ENCODE measurements at regions not wholly inside any gene's neighbourhood (a gene's known extent, or its start where the extent isn't known, plus 50 kb on each side); places are given as distances from the start of the nearest gene placed in this dataset.

DNA sequence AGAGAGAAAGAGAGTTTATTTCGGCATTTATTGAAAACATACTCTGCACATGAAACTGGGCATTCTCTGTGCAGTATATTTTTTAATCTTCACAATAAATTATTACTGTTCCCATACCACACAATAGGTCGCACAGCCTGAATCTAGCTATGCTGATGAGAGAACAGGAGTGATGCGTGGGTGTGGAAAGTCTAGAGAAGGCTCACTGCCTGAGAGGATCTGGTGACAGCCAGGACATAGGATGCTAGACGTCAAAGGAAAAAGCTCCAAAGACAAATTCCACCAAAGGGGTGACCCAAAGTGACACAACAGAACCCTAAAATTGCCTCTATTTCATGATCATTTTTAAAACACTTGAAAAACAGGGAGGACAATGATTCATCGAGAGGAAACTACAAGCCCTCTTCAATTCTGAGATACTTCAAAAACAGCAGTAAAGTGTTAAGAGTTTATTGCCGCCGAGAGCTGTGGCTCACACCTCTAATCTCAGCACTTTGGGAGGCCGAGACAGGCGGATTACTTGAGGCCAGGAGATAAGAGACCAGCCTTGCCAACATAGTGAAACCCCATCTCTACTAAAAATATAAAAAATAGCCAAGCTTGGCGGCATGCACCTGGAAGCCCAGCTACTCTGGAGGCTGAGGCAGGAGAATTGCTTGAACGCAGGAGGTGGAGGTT, 189.6 kb upstream of the NBEA start:
- DNase-seq (ENCODE audit: low spot score) = no peak

DNA sequence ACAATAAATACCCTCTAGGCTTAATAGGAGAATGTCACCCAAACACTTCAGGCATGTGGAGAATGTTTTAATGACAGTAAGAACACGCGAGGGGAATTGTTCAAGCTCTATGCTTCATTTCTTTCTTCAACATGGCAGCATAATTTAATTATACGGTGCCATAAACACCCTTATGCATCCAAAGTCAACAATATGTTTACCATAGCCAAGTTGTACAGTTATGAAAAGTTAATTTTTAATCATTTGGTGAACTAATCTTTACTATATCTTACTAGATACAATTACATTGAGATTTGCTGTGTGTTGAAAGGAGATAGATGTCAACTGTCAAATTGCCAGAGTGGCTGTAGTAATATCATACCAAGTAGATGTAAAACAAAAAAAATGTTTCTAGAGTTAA, 185.9 kb upstream of the NBEA start:
- no peak for DNase-seq (ENCODE audit: low spot score)

DNA sequence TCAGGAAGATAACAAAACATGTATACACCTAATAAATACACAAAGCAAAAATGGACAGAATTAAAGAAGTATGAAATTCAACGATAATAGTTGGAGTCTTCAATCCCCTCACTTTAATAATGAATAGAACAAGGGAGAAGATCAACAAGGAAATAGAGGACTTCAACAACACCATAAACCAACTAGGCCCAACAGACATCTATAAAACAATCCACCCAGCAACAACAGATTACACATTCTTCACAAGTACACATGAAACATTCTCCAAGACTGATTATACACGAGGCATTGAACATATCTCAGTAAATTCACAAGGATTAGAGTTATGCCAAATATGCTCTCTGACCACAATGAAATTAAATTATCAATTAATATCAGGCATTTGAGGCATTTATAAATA, 185.5 kb upstream of the NBEA start:
- no peak for DNase-seq (ENCODE audit: low spot score)

DNA sequence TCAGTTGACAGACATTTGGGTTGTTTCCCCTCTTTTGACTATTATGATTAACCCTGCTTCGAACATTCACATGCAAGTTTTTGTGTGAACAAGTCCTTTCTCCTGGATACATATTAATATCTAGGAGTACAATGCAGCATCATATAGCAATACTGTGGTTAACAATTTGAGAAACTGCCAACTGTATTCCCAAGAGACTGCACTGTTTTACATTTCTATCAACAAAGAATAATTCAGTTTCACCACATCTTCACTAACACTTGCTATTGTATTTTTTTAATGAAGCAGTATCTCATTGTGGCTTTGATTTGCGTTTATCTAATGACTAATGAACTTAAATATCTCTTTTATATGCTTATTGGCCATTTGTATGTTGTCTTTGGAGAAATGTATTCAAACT, 184.6 kb upstream of the NBEA start:
- DNase-seq (ENCODE audit: low spot score) = no peak

DNA sequence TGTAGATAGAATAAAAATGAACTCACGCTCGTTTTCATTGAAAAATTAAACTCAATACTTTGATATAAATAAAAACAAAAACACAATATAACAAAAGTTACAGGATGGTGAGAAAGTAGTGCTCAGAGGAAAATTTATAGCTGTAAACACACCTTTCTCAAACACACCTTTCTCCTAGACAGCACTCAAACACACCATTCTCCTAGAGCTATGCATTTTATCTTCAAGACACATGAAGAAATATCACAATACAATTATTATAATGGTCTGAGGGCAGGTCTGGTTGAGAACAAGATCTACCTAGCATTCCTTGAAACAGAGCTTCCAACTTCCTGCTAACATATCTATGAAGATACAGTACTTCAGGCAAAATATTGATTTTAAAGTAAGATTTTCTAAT, 183.4 kb upstream of the NBEA start:
- no peak for DNase-seq (ENCODE audit: low spot score)

DNA sequence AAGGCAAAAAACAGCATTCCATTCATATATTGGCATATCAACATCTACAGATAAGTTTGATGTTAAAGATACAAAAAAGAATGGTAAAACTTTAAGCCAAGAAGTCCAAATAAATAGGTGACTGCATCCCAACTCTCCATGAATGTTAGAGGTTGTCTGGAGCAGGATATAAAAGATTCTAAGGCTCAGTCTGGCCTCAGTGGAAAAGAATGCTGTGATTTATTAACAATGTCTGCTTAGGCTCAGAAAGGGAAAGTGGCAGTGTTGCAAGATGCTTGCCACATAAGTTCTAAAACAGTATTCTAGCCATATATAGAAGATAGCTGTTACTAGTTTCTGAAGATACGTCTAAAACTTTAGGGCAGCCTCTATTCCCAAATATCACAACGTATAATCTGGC, 179.8 kb upstream of the NBEA start:
- DNase-seq (ENCODE audit: low spot score) = no peak

DNA sequence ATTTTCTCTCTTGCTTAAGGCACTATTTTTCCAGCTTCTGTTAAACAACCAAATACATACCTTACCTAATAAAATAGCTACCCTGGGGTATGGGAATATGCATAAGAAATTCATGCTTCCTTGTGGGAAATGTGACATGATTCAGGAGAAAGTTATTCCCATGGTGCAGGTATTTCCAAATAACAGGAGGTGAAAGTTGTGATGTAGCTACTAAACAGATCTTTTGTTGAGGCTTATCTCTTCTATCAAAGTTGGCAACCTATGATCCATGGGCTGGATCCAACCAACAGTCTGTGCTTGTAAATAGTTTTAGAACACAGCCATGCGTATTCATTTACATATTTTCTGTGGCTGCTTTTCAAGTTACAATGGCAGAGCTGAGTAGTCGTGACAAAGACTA, 177.8 kb upstream of the NBEA start:
- no peak for DNase-seq (ENCODE audit: low spot score)

DNA sequence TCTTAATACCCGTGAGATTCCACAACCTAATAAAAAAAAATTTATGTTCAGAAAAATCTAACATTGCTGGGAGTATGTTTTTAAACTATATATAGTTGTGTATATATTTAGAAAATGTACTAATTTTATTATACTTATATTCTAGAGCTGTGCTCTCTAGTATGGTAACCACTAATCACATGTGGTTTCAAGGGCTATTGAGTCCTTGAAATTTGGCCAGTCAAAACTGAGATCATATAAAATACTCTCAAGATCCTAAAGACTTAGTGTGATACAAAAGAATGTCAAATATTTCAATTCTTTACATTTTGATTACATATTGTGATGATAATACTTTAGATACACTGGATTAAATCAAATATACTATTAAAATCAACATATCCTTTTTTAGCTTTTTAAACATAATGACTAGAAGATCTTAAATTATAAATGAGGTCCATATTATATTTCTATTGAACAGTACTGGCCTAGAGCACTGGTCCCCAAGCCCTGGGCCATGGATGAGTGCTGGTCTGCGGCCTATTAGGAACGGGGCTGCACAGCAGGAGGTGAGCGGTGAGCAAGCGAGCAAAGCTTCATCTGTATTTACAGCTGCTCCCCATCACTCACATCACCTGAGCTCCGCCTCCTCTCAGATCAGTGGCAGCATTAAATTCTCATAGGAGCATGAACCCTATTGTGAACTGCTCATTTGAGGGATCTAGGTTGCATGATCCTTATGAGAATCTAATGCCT, 176.5 kb upstream of the NBEA start:
- DNase-seq (ENCODE audit: low spot score) = no peak

DNA sequence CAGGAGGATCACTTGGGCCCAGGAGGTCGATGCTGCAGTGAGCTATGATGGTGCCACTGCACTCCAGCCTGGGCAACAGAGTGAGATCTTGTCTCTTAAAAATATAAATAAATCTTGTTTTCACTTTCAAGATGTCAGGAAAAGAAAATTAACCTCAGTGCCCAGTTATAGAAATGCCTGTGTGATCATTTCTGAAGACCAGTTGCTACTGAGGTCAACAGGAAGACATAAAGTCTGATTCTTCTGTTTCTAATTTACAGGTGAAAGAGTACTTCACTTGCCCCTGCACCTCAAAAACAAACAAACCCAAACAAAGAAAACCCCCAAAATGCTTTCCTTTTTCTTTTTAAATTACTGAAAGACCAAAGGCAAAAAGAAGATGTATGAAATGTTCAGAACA, 174.3 kb upstream of the NBEA start:
- DNase-seq (ENCODE audit: low spot score) = no peak

DNA sequence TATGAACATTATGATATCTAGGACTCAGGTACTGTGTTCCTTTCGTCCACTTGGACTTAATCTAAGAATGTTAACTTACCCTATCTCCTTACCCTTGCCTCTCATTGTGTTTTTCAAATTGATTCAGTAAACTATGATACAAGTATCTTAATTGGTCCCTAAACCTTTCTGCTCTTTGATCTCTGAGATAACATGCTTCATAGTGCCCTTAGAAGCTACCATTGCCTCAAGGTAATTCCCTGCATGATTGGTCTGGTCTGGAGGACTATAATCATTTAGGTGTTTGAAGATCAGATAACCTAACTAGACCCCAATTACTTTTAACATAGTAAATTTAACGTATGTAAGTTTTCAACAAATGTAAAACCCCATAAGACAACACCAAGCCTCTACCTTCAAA, 169.9 kb upstream of the NBEA start:
- no peak for DNase-seq (ENCODE audit: low spot score)

DNA sequence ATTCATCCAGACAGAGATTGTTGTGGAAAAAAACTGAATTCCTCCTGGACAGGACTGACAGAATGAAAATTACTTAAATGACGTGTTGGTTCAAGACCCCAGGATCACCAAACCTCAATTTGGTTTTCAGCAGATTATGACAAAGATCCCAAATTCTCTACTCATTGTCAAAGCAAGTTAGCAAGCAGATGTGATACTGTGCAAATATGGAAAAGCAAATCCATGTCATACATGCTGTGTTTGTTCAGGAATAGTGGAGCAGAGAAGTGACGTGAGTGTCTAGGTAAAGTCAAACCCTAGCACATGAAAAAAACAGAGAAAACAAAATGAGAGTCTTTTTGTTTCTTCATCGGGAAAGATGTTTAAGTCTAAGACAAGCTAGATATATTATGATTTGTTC, 169.2 kb upstream of the NBEA start:
- DNase-seq (ENCODE audit: low spot score) = no peak

DNA sequence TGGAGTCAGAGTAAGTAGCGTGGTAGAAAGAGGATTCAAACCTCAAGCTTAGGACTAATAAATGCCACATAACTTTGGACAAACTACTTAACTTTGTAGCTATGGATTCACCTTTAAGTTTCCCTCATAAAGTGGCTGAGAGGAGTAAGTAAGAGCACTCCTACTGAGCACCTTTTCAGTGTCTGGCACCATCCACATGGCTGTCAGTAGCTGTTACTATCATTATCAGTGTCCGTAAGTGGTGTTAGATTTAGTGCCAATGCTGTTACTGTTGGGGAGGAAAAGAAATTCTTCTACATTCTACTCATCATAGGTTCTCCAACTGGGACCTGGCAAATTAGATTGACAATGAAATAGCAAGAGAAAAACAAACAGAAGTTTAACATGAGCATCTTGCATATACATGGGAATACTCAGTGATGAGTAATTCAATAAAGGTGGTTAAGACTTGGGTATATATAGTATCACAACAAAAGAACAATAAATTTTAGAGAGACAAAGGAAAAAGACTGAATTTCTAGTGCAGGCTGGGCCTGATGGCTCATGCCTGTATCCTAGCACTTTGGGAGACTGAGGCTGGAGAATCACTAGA, 165.6 kb upstream of the NBEA start:
- DNase-seq (ENCODE audit: low spot score) = no peak

DNA sequence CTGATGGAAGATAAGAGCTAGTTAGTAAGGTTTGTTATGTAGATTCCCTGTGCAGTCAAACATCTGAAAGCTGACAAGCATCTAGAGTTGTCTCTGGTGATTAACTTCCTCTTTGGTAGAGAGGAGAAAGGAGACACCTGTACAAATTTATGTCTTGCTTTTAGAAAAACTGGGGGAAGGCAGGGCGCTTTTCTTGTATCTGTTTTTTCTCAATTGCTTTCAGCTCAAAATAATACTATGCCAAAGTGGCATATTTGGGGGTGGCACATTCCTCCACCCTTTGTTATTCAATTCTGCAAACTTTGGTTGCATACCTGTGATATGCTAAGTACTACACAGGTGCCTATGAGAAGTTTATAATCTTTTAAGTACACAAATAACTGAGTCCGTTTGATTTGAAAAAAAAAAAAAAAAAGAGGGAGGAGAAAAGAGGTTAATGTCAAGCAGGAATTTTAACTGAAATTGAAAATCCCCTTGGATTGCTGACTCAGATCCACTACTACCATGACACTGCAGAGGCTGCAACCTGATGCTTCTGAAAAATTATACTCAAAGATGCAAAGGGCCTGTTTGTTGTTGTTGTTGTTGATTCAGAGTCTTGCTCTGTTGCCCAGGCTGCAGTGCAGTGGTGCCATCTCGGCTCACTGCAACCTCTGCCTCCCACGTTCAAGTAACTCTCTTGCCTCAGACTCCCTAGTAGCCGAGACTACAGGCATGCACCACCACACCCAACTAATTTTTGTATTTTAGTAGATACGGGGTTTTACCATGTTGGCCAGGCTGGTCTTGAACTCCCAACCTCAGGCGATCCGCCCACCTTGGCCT, 164.8 kb upstream of the NBEA start:
- no peak for DNase-seq (ENCODE audit: low spot score)

DNA sequence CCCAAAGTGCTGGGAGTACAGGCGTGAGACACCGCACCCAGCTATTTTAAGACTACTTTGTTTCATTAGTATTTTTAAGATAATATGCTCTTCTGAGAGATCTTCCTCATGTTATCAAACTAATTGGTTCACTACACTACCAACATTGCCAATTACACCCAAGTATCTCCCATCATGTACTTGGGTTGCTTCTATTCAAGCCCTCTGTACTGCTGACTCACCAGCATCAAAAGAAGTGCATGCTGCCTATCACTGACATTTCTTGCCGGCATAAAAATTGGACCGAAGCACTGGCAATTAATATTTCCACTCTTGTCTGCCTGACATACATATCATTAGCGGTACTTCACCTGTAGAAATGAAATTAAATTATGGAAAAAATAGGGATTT, 164.2 kb upstream of the NBEA start:
- no peak for DNase-seq (ENCODE audit: low spot score)

DNA sequence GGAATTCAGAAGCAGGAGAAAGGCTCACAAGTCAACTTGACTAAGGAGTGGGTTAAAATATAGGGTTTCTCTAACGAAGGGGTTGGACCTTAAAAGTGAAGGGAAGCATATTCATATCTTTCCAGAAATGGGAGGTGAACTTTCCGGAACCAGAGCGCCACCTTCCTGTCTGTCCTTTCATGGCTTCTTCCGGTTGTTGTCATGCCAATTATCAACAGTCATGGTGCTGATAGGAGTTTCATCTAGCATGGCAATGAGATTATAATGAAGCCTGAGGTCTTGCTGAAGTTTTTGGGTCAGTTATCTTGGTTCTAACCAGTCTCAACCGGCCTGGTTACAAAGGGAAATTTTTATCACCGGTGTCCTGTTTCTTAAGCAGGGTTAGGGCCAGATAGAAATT, 162.9 kb upstream of the NBEA start:
- no peak for DNase-seq (ENCODE audit: low spot score)

DNA sequence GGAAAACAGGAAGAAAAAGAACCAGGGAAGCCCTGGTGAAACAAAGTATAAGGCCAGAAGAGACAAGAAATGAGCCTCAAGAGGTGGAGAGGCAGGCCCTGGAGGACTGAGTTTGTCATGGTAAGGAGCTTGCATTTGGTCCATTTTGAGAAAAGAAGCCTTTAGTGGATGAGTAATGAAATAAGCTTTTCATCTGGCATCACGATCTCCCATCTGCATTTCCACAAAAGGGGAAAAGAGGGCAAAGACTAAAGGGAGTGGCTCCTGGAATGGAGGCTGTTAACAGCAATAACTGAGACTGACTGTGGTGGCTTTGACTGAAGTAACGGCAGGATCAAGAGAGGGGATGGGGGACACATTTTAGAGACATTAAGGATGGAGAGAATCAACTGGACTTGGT, 148.8 kb upstream of the NBEA start:
- no peak for DNase-seq (ENCODE audit: low spot score)

DNA sequence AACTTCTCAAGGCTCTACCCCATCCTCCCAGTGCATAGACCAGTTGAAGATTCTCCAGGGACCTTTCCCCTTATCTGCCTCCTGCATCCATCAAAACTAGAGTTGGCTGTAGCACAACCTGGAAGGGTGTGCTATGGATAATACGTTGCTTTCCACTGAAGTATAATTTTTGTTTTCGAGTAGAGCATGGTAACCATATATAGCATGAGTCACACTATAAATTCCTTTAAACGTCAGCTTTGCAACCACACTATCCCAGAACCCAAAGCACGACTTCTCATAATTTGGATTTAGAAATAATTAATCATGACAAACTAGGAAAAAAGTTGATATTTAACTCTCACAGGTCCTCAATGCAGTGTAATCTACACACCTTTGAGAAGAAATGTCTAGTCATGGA, 138.3 kb upstream of the NBEA start:
- no peak for DNase-seq (ENCODE audit: low spot score)

DNA sequence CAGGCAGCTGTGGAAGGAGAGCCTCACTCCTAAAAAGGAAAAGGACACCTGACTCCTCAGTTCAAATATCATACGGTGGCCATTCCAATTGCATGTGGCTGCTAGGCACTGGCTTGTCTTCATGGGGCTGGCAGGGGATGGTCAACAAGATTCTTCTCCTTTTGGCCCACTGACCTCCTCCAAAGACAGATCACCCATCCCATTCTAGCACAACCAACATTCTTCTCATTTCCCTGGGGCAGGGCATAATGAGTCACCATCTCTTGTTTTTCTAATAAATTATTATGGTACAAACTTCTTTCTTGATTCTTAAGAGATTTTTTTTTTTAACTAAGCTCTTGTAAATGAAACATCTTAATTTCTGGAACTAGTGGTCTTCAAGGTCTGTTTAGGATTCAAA, 136.7 kb upstream of the NBEA start:
- no peak for DNase-seq (ENCODE audit: low spot score)

DNA sequence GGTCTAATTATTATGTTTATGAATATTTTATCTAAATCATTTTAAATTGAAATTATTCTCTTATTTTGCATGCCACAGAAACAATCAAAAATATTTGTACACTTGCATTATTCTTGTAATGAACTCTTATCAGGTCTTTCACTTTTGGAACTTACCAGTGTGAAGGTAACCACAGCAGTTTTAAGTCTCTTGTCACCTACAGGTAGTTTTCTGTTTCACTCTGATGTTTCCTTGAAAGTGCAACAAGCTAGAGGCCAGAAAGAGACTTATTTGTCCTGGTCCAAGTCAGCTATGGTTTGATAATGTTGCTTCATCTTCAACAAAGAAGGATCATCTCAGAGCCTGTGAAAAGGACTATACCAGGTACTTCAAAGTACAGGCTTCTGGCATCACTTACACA, 133.4 kb upstream of the NBEA start:
- DNase-seq (ENCODE audit: low spot score) = no peak

DNA sequence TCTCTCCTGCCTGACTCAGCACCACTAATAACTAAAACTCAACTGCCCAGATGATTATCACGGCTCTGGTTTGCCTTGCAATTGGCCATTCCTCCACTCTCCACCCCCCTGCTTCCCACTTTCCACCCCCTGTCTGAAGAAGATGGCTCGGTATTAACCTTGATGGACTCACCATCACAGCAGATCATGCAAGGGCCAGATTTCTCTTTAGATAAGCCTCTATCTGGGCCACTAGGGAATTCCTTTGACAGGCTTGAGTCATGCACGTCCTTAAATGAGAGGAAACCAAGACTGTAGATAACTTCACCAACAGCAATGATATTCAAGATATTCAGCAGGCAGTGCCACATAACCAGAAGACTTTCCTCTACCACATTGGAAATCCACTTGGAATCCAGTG, 131.1 kb upstream of the NBEA start:
- DNase-seq (ENCODE audit: low spot score) = no peak

DNA sequence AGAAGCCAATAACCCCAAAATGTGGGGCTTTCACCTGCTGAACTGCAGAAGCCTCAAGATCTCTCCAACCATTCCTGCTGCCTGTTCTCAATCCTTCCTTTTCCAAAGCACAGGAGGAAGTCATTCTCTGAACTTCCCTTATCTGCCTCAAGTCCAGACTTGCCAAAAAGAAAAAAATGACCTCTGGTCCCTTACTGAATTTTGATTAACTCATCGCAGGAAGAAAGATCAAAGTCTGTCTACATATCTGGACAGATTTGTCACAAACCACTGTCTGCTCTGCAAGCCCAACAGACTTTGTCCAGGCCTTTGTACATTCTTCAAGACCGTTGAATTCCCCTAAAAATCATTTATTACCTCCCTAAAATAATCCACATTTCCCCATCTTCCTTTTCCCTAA, 126.5 kb upstream of the NBEA start:
- DNase-seq (ENCODE audit: low spot score) = no peak

DNA sequence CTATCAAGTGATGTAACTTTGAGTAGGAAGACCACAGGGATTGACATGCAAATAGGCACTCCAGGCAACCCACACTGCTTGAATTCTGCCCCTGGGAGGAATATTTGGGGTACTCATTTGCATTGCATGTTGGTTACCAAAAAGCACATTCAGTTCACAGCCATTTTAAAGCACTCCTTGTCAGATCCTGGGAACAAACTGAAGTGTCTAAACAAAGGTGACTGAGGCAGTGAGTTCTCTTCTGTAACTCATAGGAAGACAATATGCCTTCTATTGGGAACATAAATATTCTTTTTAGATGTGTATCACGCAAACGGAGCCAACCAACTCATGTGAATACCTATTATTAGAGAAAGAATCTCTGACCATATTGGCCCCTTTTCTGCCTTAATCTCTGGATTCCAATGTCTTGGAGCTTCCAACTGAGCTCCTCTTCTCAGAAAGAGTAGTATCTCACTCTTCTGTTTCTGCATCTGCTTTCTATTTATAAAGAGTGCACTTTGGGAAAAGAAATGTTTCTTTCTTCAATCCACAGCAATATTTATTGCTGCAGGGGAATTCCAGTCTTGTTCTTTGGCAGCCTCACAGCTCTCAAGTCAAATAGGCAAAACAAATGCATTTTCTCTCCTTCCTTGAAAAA, 125.7 kb upstream of the NBEA start:
- peak; percentile 4 for DNase-seq (ENCODE audit: low spot score)
